SK-N-MC (cell line): ENCODE measurements at regions not wholly inside any gene's neighbourhood (a gene's known extent, or its start where the extent isn't known, plus 50 kb on each side); places are given as distances from the start of the nearest gene placed in this dataset.

ENCODE experiments used
- EZH2 ChIP-seq: fragments of 200-600 bp; sonication (generic); IDR thresholded peaks from one replicate; pipeline ENCODE4 v1.6.1; 2017; ENCODE audit warnings: antibody characterized with exemption
- FOXP2 ChIP-seq: optimal IDR thresholded peaks from 2 replicates; pipeline ENCODE3; 2011; ENCODE audit warnings: mild to moderate bottlenecking, moderate library complexity; ENCODE audit not compliant: insufficient read depth; ENCODE audit errors: extremely low read length, control extremely low read depth
- POLR2AphosphoS5 ChIP-seq: IDR thresholded peaks from 2 replicates; pipeline ENCODE4 v1.6.1; 2012; ENCODE audit warnings: mild to moderate bottlenecking, low read depth, low read length, borderline replicate concordance

DNA sequence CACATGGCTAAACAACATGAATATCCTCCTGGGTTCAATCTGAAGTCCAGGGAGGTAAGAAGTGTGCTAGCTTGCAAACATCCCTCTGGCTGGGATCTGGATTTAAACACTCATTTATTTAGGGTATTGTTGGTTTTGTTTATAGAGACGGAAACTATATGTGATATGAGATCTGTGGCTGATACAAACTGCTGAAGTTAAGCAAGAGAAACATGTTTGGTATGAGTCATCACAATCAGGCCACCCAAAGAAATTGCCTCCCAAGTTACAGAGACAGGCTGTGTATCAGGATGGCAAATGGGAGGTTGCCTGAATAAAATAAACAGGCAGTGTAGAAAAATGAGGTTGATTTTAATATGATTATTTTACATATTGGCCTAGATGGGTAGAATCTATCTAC, 562.1 kb downstream of the IGSF11 start:
- TF ChIP-seq POLR2AphosphoS5 (no peak), EZH2 (no peak), FOXP2 (no peak)
